Islet precursor cell (in vitro differentiated cells): ENCODE measurements at regions not wholly inside any gene's neighbourhood (a gene's known extent, or its start where the extent isn't known, plus 50 kb on each side); places are given as distances from the start of the nearest gene placed in this dataset.
A peak's percentile ranks its signal among the peaks of the same experiment; 100 is the strongest.

Source experiments
- DNase-seq: peaks from one replicate; pipeline ENCODE4 v3.0.0-alpha.2; 2018

- peak; percentile 42 for DNase-seq
Measured at GRCh38 chr17:77593081-77593480, 365.4 kb upstream of the TNRC6C start.

- DNase-seq = peak; percentile 46
Measured at GRCh38 chr17:77594416-77595209, 363.9 kb upstream of the TNRC6C start.

GRCh38 chr17:77596491-77597417 is 361.7 kb upstream of the TNRC6C start:
- DNase-seq = peak; percentile 66

GRCh38 chr17:77597418-77598240 is 360.9 kb upstream of the TNRC6C start:
- DNase-seq = peak; percentile 54

- peak; percentile 37 for DNase-seq
Measured at GRCh38 chr17:77598241-77598620, 360.3 kb upstream of the TNRC6C start.

- DNase-seq = no peak
Measured at GRCh38 chr17:77599699-77600098, 358.8 kb upstream of the TNRC6C start.

GRCh38 chr17:77600346-77600745 is 358.2 kb upstream of the TNRC6C start:
- peak; percentile 42 for DNase-seq

GRCh38 chr17:77601054-77601979 is 357.2 kb upstream of the TNRC6C start:
- peak; percentile 53 for DNase-seq

- peak; percentile 76 for DNase-seq
Measured at GRCh38 chr17:77602062-77602746, 356.3 kb upstream of the TNRC6C start.

- DNase-seq = peak; percentile 49
Measured at GRCh38 chr17:77602883-77603640, 355.4 kb upstream of the TNRC6C start.

- peak; percentile 51 for DNase-seq
Measured at GRCh38 chr17:77604301-77604972, 354.1 kb upstream of the TNRC6C start.

GRCh38 chr17:77604973-77605313 is 353.6 kb upstream of the TNRC6C start:
- no peak for DNase-seq

- peak; percentile 43 for DNase-seq
Measured at GRCh38 chr17:77606146-77606864, 352.2 kb upstream of the TNRC6C start.

GRCh38 chr17:77606865-77607210 is 351.7 kb upstream of the TNRC6C start:
- no peak for DNase-seq

GRCh38 chr17:77607606-77608005 is 350.9 kb upstream of the TNRC6C start:
- DNase-seq = peak; percentile 40

- no peak for DNase-seq
Measured at GRCh38 chr17:77608431-77608830, 350.1 kb upstream of the TNRC6C start.

- DNase-seq = peak; percentile 40
Measured at GRCh38 chr17:77609553-77610517, 348.7 kb upstream of the TNRC6C start.

GRCh38 chr17:77610518-77610893 is 348.0 kb upstream of the TNRC6C start:
- DNase-seq = peak; percentile 46
